HG02623 (cell line): ENCODE measurements at regions not wholly inside any gene's neighbourhood (a gene's known extent, or its start where the extent isn't known, plus 50 kb on each side); places are given as distances from the start of the nearest gene placed in this dataset.

ENCODE experiments used
- ATAC-seq: cut with Tn5 transposase; IDR thresholded peaks from one replicate; pipeline ENCODE4 v1.9.1; 2021; ENCODE audit warnings: moderate library complexity; ENCODE audit not compliant: unreplicated experiment

GRCh38 chr3:180335050-180335449 lies 266.9 kb upstream of the TTC14 start:
- no peak for ATAC-seq

GRCh38 chr3:180340395-180340794 lies 261.6 kb upstream of the TTC14 start:
- ATAC-seq, result no peak

DNA sequence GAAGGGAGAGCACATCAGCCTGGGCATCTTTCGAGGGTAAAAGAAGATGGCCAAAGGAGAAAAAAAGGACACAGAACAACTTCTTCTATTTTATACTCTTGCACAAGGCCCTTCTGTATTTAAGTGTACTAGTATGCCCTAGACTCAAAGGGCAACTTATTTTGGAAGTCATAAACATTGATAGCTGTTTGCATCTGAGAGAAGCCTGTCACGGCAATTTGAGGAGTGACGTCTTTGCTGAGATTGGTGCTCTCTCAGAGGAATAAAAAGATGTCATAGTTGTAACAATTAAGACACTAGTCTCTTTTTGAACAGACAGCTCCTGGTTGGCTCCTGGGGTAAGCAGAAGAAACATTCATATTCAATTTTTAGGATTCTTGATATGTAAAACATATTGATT lies 260.4 kb upstream of the TTC14 start:
- ATAC-seq, result no peak

GRCh38 chr3:180351601-180352000 lies 250.4 kb upstream of the TTC14 start:
- no peak for ATAC-seq

GRCh38 chr3:180352261-180352660 lies 249.7 kb upstream of the TTC14 start:
- ATAC-seq, result no peak

DNA sequence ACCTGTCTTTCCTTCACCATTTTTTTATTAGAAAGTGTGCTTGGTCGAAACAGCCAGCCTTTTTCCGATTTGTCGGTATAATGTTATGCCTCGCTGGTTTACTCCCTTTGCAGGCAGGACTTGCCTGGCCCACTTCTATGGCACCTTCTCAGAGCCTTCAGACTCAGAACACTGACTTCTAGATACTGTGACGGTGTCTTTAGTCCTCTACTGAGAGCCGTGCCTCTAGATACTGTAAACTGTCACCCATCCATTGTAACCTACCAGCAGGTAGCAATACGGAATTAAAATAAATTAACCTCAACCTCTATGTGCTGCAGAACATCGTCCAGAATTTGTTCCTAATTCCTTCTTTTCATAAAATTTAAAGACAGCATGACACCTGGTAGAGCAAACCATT lies 247.7 kb upstream of the TTC14 start:
- no peak for ATAC-seq

DNA sequence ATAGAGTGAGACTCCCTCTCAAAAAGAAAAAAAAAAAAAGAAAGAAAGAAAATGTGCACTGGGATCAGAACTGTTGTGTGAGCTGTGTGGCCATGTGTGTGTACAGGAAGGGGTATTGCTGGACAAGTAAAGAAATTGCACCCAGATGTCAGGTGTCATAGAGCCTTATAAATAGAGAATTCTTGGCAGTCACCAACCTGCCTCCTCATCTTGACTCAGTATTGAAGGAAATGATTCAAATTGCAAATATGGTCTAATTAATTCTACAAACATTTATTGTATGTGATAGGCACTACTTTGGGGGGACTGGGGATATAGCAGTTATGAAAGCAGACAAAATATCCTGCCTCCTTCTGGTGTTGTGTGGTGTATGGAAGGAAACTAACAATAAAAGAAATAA lies 243.8 kb upstream of the TTC14 start:
- no peak for ATAC-seq

DNA sequence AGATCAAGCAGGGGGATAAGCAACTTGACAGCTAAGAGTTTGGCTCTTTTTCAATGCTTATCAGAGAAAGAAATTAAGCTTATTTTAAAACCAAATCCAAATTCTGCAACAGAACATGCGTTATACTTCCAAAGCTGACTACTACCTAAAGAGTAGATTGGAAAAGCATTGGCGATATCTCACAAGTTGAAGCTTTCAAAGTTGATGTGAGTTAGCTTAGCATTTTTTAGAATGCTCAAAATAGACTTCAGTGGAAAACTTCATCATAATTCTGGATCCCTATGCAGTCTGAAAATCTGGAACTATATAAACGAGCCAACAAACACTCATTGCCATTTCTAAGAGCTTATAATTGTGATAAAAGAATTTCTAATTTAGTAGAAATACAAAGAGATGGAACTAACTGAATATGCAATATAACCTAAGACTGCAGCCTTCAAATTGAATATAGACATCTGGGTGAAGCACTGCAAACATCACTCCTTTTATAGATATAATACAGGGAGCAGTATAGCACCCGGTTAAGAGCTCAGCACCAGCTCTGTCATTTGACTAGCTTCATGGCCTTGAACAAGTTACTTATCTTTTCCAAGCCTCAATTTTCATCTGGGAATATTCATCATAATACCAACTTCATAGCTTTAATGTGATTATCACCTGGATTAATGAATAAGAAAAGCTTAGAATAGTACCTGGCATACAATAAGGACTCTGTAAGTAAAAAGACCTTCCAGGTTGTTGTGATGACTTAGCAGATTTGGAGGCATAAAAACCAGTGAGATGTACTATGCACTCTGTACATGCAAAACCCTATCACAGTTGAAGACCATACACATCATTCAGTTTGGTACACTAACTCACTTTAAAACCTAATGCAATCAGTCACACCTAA lies 242.7 kb upstream of the TTC14 start:
- no peak for ATAC-seq

- no peak for ATAC-seq
Measured at GRCh38 chr3:180359953-180360279, 242.0 kb upstream of the TTC14 start.

DNA sequence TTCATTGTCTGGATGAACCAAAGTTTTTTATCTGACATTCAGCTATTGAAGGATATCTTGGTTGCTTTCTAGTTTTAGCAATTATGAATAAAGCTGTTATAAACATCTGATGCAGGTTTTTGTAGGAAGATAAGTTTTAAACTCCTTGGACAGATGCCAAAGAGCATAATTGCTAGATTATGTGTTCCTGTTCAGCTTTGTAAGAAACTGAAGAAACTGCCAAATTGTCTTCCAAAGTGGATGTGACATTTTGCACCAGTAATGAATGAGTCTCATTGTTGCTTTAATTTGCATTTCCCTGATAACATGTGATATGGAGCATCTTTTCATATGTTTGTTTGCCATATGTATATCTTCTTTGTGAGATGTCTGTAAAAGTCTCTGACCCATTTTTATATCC lies 239.9 kb upstream of the TTC14 start:
- no peak for ATAC-seq

DNA sequence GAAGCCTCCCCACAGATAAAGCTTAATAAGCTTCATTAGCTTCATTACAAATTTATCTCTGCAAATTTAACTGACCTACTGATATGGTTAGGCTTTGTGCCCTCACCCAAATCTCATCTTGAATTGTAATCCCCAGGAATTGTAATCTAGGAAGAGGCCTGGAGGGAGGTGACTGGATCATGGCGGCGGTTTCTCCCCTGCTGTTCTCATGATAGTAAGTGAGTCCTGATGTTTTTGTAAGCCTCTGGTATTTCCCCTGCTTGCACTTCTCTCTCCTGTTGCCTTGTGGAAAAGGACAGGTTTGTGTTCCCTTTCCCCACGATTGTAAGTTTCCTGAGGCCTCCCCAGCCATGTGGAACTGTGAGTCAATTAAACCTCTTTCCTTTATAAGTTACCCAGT lies 226.1 kb upstream of the TTC14 start:
- ATAC-seq, result no peak

- no peak for ATAC-seq
Measured at GRCh38 chr3:180378496-180378895, 223.5 kb upstream of the TTC14 start.

- ATAC-seq, result no peak
Measured at GRCh38 chr3:180382638-180383180, 219.3 kb upstream of the TTC14 start.

- ATAC-seq, result no peak
Measured at GRCh38 chr3:180383332-180384020, 218.5 kb upstream of the TTC14 start.

DNA sequence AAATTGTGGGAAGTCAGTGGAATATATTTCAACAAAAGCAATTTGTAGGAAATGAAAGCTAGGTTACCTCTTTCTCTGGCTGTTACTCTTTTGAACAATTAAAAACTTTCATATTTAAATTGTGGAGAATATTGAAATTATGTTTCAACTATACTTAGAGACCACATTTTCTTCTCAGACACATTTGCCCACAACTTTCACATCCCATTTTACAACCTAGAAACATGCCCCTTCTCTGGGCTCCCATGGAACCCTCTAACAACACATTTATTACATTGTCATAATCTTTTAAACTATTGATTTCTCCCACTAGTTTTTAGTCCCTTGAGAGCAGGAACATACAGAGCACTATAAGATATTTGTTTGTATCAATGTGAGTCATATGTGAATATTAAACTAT lies 211.7 kb upstream of the TTC14 start:
- no peak for ATAC-seq

DNA sequence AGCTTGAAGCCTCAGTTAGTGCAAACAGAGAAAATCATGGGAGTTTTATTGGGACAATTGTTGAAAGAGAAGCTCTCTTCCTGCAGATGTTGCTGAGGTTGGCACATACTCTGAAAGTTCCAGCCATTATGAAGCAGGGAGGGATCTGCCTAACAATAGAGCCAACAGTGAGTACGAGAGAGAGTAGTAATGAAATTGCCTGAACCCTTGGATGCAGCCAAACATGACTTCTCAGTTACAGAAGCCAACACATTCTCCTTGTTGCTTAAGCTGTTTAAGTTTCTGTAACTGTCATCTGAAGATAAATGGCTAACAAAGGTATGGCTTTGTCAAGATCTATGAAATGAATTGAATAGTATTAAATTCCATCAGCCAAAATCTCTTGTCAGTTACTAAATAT lies 211.0 kb upstream of the TTC14 start:
- no peak for ATAC-seq

- no peak for ATAC-seq
Measured at GRCh38 chr3:180401226-180401625, 200.7 kb upstream of the TTC14 start.

GRCh38 chr3:180402471-180403073 lies 199.4 kb upstream of the TTC14 start:
- ATAC-seq, result no peak

DNA sequence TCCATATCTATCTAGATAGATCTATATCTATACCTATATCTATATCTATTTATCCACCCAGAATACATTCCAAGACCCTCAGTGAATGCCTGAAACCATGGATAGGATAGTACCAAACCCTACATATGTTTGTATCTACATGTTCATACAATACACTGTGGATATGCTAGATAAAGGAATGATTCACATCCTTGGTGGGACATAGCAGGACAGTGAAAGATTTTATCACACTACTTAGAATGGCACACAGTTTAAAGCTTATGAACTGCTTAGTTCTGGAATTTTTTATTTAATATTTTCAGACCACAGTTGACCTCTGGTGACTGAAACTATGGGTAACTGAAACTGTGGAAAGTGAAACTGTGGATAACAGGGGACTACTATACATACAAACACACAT lies 198.8 kb upstream of the TTC14 start:
- no peak for ATAC-seq

DNA sequence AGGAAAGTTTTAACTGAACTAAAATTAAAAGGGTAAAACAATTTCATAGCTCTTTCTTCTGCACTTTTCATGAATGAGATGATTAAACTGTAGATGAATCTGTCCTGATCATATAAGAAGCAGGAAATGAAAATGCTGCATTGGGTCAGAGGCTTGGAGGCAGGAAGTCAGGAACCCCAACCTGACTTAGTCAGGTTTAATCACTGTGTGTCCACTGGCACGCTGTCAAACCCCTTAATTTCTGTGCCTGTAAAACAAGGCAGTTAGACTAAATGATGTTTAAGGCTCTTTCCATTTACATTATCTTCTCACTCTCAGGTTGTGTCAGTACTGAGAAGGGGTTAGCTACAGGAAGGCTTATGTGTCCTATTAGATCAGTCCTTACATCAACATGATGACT lies 193.3 kb upstream of the TTC14 start:
- no peak for ATAC-seq

DNA sequence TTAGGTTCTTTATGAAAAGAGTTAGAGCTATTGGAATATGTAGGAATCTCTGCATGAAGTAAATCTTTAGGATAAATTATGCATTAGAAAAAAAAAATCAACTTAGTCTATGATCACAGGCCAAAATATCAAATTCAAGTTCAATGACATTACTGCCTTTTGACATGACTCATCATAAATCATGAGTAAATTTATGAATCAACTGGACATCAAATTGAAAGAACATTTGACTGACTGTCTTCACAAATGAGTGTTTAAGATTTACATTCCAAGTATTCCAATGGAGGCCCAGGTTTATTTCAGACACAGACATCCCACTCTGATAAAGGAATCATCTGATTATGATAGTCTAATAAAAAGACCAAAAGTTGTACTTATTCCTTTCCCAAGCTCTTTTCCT lies 192.8 kb upstream of the TTC14 start:
- no peak for ATAC-seq

- ATAC-seq, result no peak
Measured at GRCh38 chr3:180409883-180410282, 192.1 kb upstream of the TTC14 start.
